Endothelial cell of umbilical vein (primary cell): ENCODE measurements at regions not wholly inside any gene's neighbourhood (a gene's known extent, or its start where the extent isn't known, plus 50 kb on each side); places are given as distances from the start of the nearest gene placed in this dataset.

Experiments used
- EZH2 ChIP-seq: IDR thresholded peaks from 2 replicates; pipeline ENCODE4 v1.6.1; 2012; ENCODE audit warnings: borderline replicate concordance, low read depth, mild to moderate bottlenecking, moderate library complexity, low read length, inconsistent platforms; ENCODE audit not compliant: severe bottlenecking
- FOS ChIP-seq: IDR thresholded peaks from 2 replicates; pipeline ENCODE4 v1.6.1; 2011; ENCODE audit warnings: mild to moderate bottlenecking, low read length, moderate library complexity, borderline replicate concordance; ENCODE audit not compliant: insufficient read depth
- GATA2 ChIP-seq: IDR thresholded peaks from 2 replicates; pipeline ENCODE4 v1.7.0; 2011; ENCODE audit warnings: low read depth, mild to moderate bottlenecking, moderate library complexity, mixed read lengths, low read length; ENCODE audit not compliant: insufficient read length, insufficient read depth
- JUN ChIP-seq: IDR thresholded peaks from 2 replicates; pipeline ENCODE4 v1.6.1; 2011; ENCODE audit warnings: borderline replicate concordance, low read depth; ENCODE audit not compliant: insufficient read length, insufficient read depth
- POLR2A ChIP-seq: IDR thresholded peaks from 2 replicates; pipeline ENCODE4 v1.6.1; 2012; ENCODE audit warnings: low read depth, mild to moderate bottlenecking, control low read depth, low read length
- POLR2AphosphoS5 ChIP-seq: IDR thresholded peaks from 2 replicates; pipeline ENCODE4 v1.6.1; 2012; ENCODE audit warnings: low read depth, mild to moderate bottlenecking, control low read depth, low read length, moderate library complexity; ENCODE audit not compliant: insufficient read depth
- TF ChIP-seq, protein P1 (sequence below), 2 donors: IDR thresholded peaks; 1 replicate in 1 of 2; 2 replicates in 1 of 2; pipeline ENCODE4 v1.5.1; 2011; ENCODE audit warnings: low read length in 2 of 2, mild to moderate bottlenecking in 2 of 2, moderate library complexity in 2 of 2, control low read depth in 1 of 2, inconsistent platforms in 1 of 2, low read depth in 1 of 2; ENCODE audit not compliant: insufficient read depth in 1 of 2; ENCODE audit errors: extremely low read depth in 1 of 2
- TF ChIP-seq, protein P2 (sequence below): IDR thresholded peaks from 2 replicates; pipeline ENCODE4 v1.6.1; 2011; ENCODE audit not compliant: insufficient read depth, insufficient read length

DNA sequence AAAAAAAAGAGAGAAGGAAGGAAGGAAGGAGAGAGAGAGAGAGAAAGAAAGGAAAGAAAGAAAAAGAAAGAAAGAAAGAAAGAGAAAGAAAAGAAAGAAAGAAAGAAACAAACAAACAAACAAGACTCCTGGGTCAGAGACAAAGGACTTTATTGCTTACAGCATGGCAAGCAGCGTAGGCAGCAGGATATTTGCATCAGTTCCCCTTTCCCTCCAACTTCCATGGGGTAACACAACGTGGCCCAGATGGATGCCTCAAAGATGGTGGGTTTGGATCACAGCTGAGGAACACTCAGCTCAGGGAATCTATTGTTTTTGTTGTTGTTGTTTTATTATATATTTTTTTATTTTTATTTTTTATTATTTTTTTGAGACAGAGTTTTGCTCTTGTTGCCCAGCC lies 128.5 kb upstream of the VKORC1L1 start:
- TF ChIP-seq POLR2AphosphoS5 (no peak), FOS (no peak), EZH2 (no peak), POLR2A (no peak), JUN (no peak), GATA2 (no peak)
- TF ChIP-seq, protein P1, sequence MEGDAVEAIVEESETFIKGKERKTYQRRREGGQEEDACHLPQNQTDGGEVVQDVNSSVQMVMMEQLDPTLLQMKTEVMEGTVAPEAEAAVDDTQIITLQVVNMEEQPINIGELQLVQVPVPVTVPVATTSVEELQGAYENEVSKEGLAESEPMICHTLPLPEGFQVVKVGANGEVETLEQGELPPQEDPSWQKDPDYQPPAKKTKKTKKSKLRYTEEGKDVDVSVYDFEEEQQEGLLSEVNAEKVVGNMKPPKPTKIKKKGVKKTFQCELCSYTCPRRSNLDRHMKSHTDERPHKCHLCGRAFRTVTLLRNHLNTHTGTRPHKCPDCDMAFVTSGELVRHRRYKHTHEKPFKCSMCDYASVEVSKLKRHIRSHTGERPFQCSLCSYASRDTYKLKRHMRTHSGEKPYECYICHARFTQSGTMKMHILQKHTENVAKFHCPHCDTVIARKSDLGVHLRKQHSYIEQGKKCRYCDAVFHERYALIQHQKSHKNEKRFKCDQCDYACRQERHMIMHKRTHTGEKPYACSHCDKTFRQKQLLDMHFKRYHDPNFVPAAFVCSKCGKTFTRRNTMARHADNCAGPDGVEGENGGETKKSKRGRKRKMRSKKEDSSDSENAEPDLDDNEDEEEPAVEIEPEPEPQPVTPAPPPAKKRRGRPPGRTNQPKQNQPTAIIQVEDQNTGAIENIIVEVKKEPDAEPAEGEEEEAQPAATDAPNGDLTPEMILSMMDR (IDR thresholded peaks at IDR 0.05; ENCODE audit: extremely low read depth in 1 of 2, insufficient read depth in 1 of 2, low read depth in 1 of 2, low read length in 2 of 2): no peak
- TF ChIP-seq, protein P2, sequence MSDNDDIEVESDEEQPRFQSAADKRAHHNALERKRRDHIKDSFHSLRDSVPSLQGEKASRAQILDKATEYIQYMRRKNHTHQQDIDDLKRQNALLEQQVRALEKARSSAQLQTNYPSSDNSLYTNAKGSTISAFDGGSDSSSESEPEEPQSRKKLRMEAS: no peak
